ENCODE measurements at regions not wholly inside any gene's neighbourhood (a gene's known extent, or its start where the extent isn't known, plus 50 kb on each side); places are given as distances from the start of the nearest gene placed in this dataset.

GRCh38 chr3:106710596-106710995, 666.6 kb upstream of the CCDC54 start:
- H3K4me1 ChIP-seq (ENCODE audit: control insufficient read depth in 4 of 4, insufficient read depth in 4 of 4, low read length in 3 of 4), result no peaks in the 10 kb centered on the region
- no peak overlapping the region for H3K9ac ChIP-seq (ENCODE audit: low read depth in 1 of 2, low read length in 2 of 2)
- H3K4me3 ChIP-seq (ENCODE audit: low read depth in 1 of 3, low read length in 3 of 3), result no peak overlapping the region
- 94% methylated on average over 3 of the region's 3 CpGs for WGBS
- H3K27me3 ChIP-seq (ENCODE audit: control insufficient read depth in 4 of 4, insufficient read depth in 4 of 4, low read length in 3 of 4), result no peaks in the 10 kb centered on the region
- no peaks in the 10 kb centered on the region for H3K9me3 ChIP-seq (ENCODE audit: control insufficient read depth in 4 of 4, low read length in 3 of 4)
- no peak overlapping the region for H3K27ac ChIP-seq (ENCODE audit: low read depth in 1 of 2, low read length in 2 of 2)
- no peaks in the 10 kb centered on the region for H3K36me3 ChIP-seq (ENCODE audit: control insufficient read depth in 4 of 4, insufficient read depth in 3 of 4, low read depth in 1 of 4, low read length in 3 of 4)
- no peak for DNase-seq (ENCODE audit: low spot score)
- TF ChIP-seq RAD21 (IDR thresholded peaks at IDR 0.05), result no peak
- TF ChIP-seq ZBTB33 (IDR thresholded peaks at IDR 0.05), result no peak
- no peak for TF ChIP-seq JUND (IDR thresholded peaks at IDR 0.05)
- TF ChIP-seq YY1 (IDR thresholded peaks at IDR 0.05), result no peak
- no peak for TF ChIP-seq MAX (IDR thresholded peaks at IDR 0.05)
- TF ChIP-seq RXRA (IDR thresholded peaks at IDR 0.05), result no peak
- TF ChIP-seq CTCF (IDR thresholded peaks at IDR 0.05; ENCODE audit: low read depth, low read length, missing input control), result no peak
- TF ChIP-seq HNF4A (conservative IDR thresholded peaks at IDR 0.05), result no peak
- TF ChIP-seq NR2F2 (IDR thresholded peaks at IDR 0.05), result no peak
- TF ChIP-seq EGR1 (IDR thresholded peaks at IDR 0.05; ENCODE audit: low read depth in 2 of 2), result no peak
- no peak for TF ChIP-seq SP1 (IDR thresholded peaks at IDR 0.05)
- TF ChIP-seq TAF1 (conservative IDR thresholded peaks at IDR 0.05), result no peak
- TF ChIP-seq HNF4G (IDR thresholded peaks at IDR 0.05), result no peak

- TF ChIP-seq EGR1 (IDR thresholded peaks at IDR 0.05; ENCODE audit: low read depth in 2 of 2) (no peak), YY1 (IDR thresholded peaks at IDR 0.05) (no peak), JUND (IDR thresholded peaks at IDR 0.05) (no peak), TAF1 (conservative IDR thresholded peaks at IDR 0.05) (no peak), GABPA (IDR thresholded peaks at IDR 0.05 in 1 of 2, conservative IDR thresholded peaks at IDR 0.05 in 1 of 2) (no peak)
- WGBS, result 10% methylated on average over 1 of the region's 1 CpG
- H3K9ac ChIP-seq (ENCODE audit: low read depth in 1 of 2, low read length in 2 of 2), result no peak overlapping the region
Measured at GRCh38 chr3:106711650-106712049, 665.6 kb upstream of the CCDC54 start.

GRCh38 chr3:106714400-106714799, 662.8 kb upstream of the CCDC54 start:
- Histone ChIP-seq H3K9me3 (ENCODE audit: control insufficient read depth in 4 of 4, low read length in 3 of 4) (no peaks in the 10 kb centered on the region), H3K9ac (ENCODE audit: low read depth in 1 of 2, low read length in 2 of 2) (no peak overlapping the region), H3K4me1 (ENCODE audit: control insufficient read depth in 4 of 4, insufficient read depth in 4 of 4, low read length in 3 of 4) (no peaks in the 10 kb centered on the region), H3K36me3 (ENCODE audit: control insufficient read depth in 4 of 4, insufficient read depth in 3 of 4, low read depth in 1 of 4, low read length in 3 of 4) (no peaks in the 10 kb centered on the region), H3K4me3 (ENCODE audit: low read depth in 1 of 3, low read length in 3 of 3) (no peak overlapping the region), H3K27ac (ENCODE audit: low read depth in 1 of 2, low read length in 2 of 2) (no peak overlapping the region), H3K27me3 (ENCODE audit: control insufficient read depth in 4 of 4, insufficient read depth in 4 of 4, low read length in 3 of 4) (no peaks in the 10 kb centered on the region)
- DNase-seq (ENCODE audit: low spot score), result no peak
- no peak for TF ChIP-seq GABPA (IDR thresholded peaks at IDR 0.05 in 1 of 2, conservative IDR thresholded peaks at IDR 0.05 in 1 of 2)
- TF ChIP-seq RAD21 (IDR thresholded peaks at IDR 0.05), result no peak
- no peak for TF ChIP-seq FOXA2 (IDR thresholded peaks at IDR 0.05)
- no peak for TF ChIP-seq RXRA (IDR thresholded peaks at IDR 0.05)
- TF ChIP-seq REST (IDR thresholded peaks at IDR 0.05), result no peak
- TF ChIP-seq SP1 (IDR thresholded peaks at IDR 0.05), result no peak
- no peak for TF ChIP-seq JUND (IDR thresholded peaks at IDR 0.05)
- TF ChIP-seq ZBTB33 (IDR thresholded peaks at IDR 0.05), result no peak
- no peak for TF ChIP-seq YY1 (IDR thresholded peaks at IDR 0.05)
- TF ChIP-seq HNF4A (conservative IDR thresholded peaks at IDR 0.05), result no peak
- TF ChIP-seq ATF3 (IDR thresholded peaks at IDR 0.05), result no peak
- no peak for TF ChIP-seq FOXA1 (IDR thresholded peaks at IDR 0.05)
- no peak for TF ChIP-seq TAF1 (conservative IDR thresholded peaks at IDR 0.05)
- TF ChIP-seq MAX (IDR thresholded peaks at IDR 0.05), result no peak
- no peak for TF ChIP-seq NR2F2 (IDR thresholded peaks at IDR 0.05)

More at GRCh38 chr3:106711650-106712049, 665.6 kb upstream of the CCDC54 start:
- no peak overlapping the region for H3K4me3 ChIP-seq (ENCODE audit: low read depth in 1 of 3, low read length in 3 of 3)
- H3K9me3 ChIP-seq (ENCODE audit: control insufficient read depth in 4 of 4, low read length in 3 of 4), result no peaks in the 10 kb centered on the region
- H3K27ac ChIP-seq (ENCODE audit: low read depth in 1 of 2, low read length in 2 of 2), result no peak overlapping the region
- no peaks in the 10 kb centered on the region for H3K27me3 ChIP-seq (ENCODE audit: control insufficient read depth in 4 of 4, insufficient read depth in 4 of 4, low read length in 3 of 4)
- H3K4me1 ChIP-seq (ENCODE audit: control insufficient read depth in 4 of 4, insufficient read depth in 4 of 4, low read length in 3 of 4), result no peaks in the 10 kb centered on the region
- no peak for DNase-seq (ENCODE audit: low spot score)
- no peaks in the 10 kb centered on the region for H3K36me3 ChIP-seq (ENCODE audit: control insufficient read depth in 4 of 4, insufficient read depth in 3 of 4, low read depth in 1 of 4, low read length in 3 of 4)

Measured in liver (tissue), 8 donors.